HepG2 (cell line): ENCODE measurements at regions not wholly inside any gene's neighbourhood (a gene's known extent, or its start where the extent isn't known, plus 50 kb on each side); places are given as distances from the start of the nearest gene placed in this dataset.

ENCODE experiments used
- ATAC-seq: fragments of 200-7000 bp; cut with Tn5 transposase; 3 replicates; pipeline ENCODE4 v1.9.1; 2020; ENCODE audit warnings: mild to moderate bottlenecking, moderate library complexity
- BruUV-seq: library from RNA; stranded (reverse); fragments of 400-500 nt; replicated peaks from 2 replicates; lab custom pipeline; 2021; lab: Mats Ljungman, UMichigan
- CTCF ChIA-PET: fragments of 300-600 bp; formaldehyde crosslinking; extraction: SDS; loops from one replicate; lab custom pipeline; 2021; ENCODE audit warnings: low total read pairs, inconsistent platforms, low intra/inter-chr PET ratio; lab: Yijun Ruan, JAX
- POLR2A ChIA-PET: fragments of 350-600 bp; sonication (Branson Sonifier 250); formaldehyde crosslinking; loops from one replicate; lab custom pipeline; 2020; ENCODE audit warnings: antibody characterized with exemption, inconsistent platforms; lab: Yijun Ruan, JAX
- DNase-seq: peaks from one replicate; pipeline ENCODE4 v3.0.0-alpha.2; 2015; ENCODE audit warnings: low spot score
- FAIRE-seq: peaks from 3 replicates; lab custom pipeline; 2011; peaks lifted over from hg19 to GRCh38; lab: Jason Lieb, UNC
- H2AFZ ChIP-seq: one replicate; pipeline ENCODE4 v1.6.1; 2011; ENCODE audit warnings: low read length, inconsistent platforms
- H3K27ac ChIP-seq: fragments of 300-600 bp; 3 replicates; pipeline ENCODE4 v1.8.0; 2011; ENCODE audit warnings: mixed run types, mild to moderate bottlenecking, mixed read lengths, low read length, inconsistent platforms; ENCODE audit not compliant: insufficient read depth; ENCODE audit errors: extremely low read length
- H3K27me3 ChIP-seq, 2 experiments: fragments of 200-600 bp in 1 of 2; 2 replicates in 1 of 2; 3 replicates in 1 of 2; pipeline versions ENCODE4 v1.6.0 to v1.8.0; 2011; ENCODE audit warnings: low read length in 2 of 2, mild to moderate bottlenecking in 2 of 2, moderate library complexity in 2 of 2, inconsistent platforms in 1 of 2; ENCODE audit not compliant: insufficient read depth in 2 of 2, control insufficient read depth in 1 of 2
- H3K36me3 ChIP-seq, 2 experiments: fragments of 200-600 bp in 1 of 2; replicated peaks in 1 of 2; 2 replicates in 1 of 2; 3 replicates in 1 of 2; pipeline versions ENCODE4 v1.5.1 to v1.8.0; 2011; ENCODE audit warnings: low read length in 2 of 2, inconsistent platforms in 1 of 2; ENCODE audit not compliant: insufficient read depth in 2 of 2, control insufficient read depth in 1 of 2
- H3K4me1 ChIP-seq: 2 replicates; pipeline ENCODE4 v1.5.1; 2012; ENCODE audit warnings: low read length, inconsistent platforms; ENCODE audit not compliant: insufficient read depth
- H3K4me2 ChIP-seq: 2 replicates; pipeline ENCODE4 v1.6.0; 2011; ENCODE audit warnings: low read depth, low read length, inconsistent platforms
- H3K4me3 ChIP-seq, 3 experiments: fragments of 200-600 bp in 1 of 3; sonication (generic), shearing (Covaris generic) in 1 of 3; replicated peaks in 1 of 3; 2 replicates each; pipeline ENCODE4 v1.5.1; 2011 to 2016; ENCODE audit warnings: low read length in 3 of 3, inconsistent platforms in 2 of 3, low read depth in 2 of 3, mild to moderate bottlenecking in 2 of 3, control low read depth in 1 of 3, mixed read lengths in 1 of 3; ENCODE audit not compliant: insufficient read depth in 1 of 3
- H3K79me2 ChIP-seq: one replicate; pipeline ENCODE4 v1.6.1; 2011; ENCODE audit warnings: low read length, inconsistent platforms; ENCODE audit not compliant: insufficient read depth
- H3K9ac ChIP-seq: 2 replicates; pipeline ENCODE4 v1.6.0; 2011; ENCODE audit warnings: mild to moderate bottlenecking, low read depth, low read length, inconsistent platforms; ENCODE audit not compliant: insufficient read depth
- H3K9me3 ChIP-seq: 2 replicates; pipeline ENCODE4 v1.5.1; 2012; ENCODE audit warnings: mild to moderate bottlenecking, low read length
- H4K20me1 ChIP-seq: 2 replicates; pipeline ENCODE4 v1.6.0; 2011; ENCODE audit warnings: inconsistent platforms, mild to moderate bottlenecking, low read length, moderate library complexity; ENCODE audit not compliant: insufficient read depth
- FOXC1 ChIP-seq: sonication (generic); formaldehyde crosslinking; IDR thresholded peaks from 2 replicates; pipeline ENCODE4 v1.8.0; 2022; ENCODE audit warnings: mild to moderate bottlenecking, missing genetic modification reagents, borderline replicate concordance
- IRX3 ChIP-seq: sonication (generic); formaldehyde crosslinking; IDR thresholded peaks from 2 replicates; pipeline ENCODE4 v1.8.1; 2023; ENCODE audit warnings: mild to moderate bottlenecking, low read depth, missing genetic modification reagents, borderline replicate concordance
- JUNB ChIP-seq: sonication (generic); formaldehyde crosslinking; IDR thresholded peaks from 2 replicates; pipeline ENCODE4 v1.8.0; 2022; ENCODE audit warnings: missing genetic modification reagents, mild to moderate bottlenecking, borderline replicate concordance
- MEF2D ChIP-seq: sonication (generic); formaldehyde crosslinking; IDR thresholded peaks from 2 replicates; pipeline ENCODE4 v1.5.1; 2020; ENCODE audit warnings: mild to moderate bottlenecking, missing genetic modification reagents
- REL ChIP-seq: sonication (generic); formaldehyde crosslinking; conservative IDR thresholded peaks from 2 replicates; pipeline ENCODE4 v1.8.0; 2022; ENCODE audit warnings: mild to moderate bottlenecking, missing genetic modification reagents, moderate library complexity
- U2AF1 ChIP-seq: fragments of 200-400 bp; formaldehyde crosslinking; optimal IDR thresholded peaks from 2 replicates; pipeline ENCODE3; 2017; ENCODE audit warnings: mild to moderate bottlenecking, low read depth, low read length
- ZBTB14 ChIP-seq: sonication (generic); formaldehyde crosslinking; IDR thresholded peaks from 2 replicates; pipeline ENCODE4 v1.4.0; 2020; ENCODE audit warnings: missing genetic modification reagents
- ZIK1 ChIP-seq: sonication (generic); formaldehyde crosslinking; IDR thresholded peaks from 2 replicates; pipeline ENCODE4 v1.5.0; 2020; ENCODE audit warnings: mild to moderate bottlenecking, low read depth, missing genetic modification reagents, borderline replicate concordance
- ZMYM4 ChIP-seq: sonication (generic); formaldehyde crosslinking; IDR thresholded peaks from 2 replicates; pipeline ENCODE4 v1.8.1; 2023; ENCODE audit warnings: mild to moderate bottlenecking, missing genetic modification reagents
- ZNF274 ChIP-seq: sonication (generic); formaldehyde crosslinking; IDR thresholded peaks from 2 replicates; pipeline ENCODE4 v1.5.1; 2020; ENCODE audit warnings: mild to moderate bottlenecking, missing genetic modification reagents
- WGBS: methylation state at CpG from one replicate; pipeline ENCODE4 v1.1.6; 2017; ENCODE audit warnings: low lambda C conversion rate; 5-methylcytosine and 5-hydroxymethylcytosine counted together
- in situ Hi-C: cut with HindIII; loops from 2 replicates; pipeline ENCODE4 v1.10.0; 2017; ENCODE audit warnings: low pct_unique_long_range_greater_than_20kb; ENCODE audit not compliant: extremely low pct_ligation_motif_present
- intact Hi-C: fragments of 100-400 bp; cut with micrococcal nuclease; formaldehyde crosslinking; loops from one replicate; pipeline ENCODE4 v1.10.0; 2022; ENCODE audit not compliant: unreplicated experiment
- TF ChIP-seq, protein P1 (sequence below): sonication (generic); formaldehyde crosslinking; IDR thresholded peaks from 2 replicates; pipeline ENCODE4 v1.4.0; 2020; ENCODE audit warnings: missing genetic modification reagents, borderline replicate concordance
- TF ChIP-seq, protein P2 (sequence below): sonication (generic); formaldehyde crosslinking; IDR thresholded peaks from 2 replicates; pipeline ENCODE4 v1.5.0; 2020; ENCODE audit warnings: mild to moderate bottlenecking, low read depth, missing genetic modification reagents, borderline replicate concordance

DNA sequence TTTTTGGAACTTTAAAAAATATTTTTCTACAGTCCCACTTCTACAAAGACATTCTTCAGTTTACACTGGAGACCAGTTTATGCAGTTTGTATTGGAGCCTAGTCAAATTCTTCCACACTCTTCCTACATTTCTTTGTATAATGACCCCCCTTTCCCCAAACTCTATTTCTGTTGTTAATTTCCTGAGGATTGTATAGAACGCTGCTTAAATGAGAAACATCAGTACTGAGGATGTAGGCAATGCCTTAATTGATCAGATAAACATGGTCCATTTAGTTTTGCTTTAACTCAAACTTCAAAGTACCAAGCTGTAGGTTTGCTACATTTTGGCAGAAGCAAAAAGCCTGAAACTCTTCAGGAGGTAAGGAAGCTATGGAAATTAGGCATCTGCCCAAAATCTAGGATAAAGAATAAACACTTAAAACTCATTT lies 155.5 kb downstream of the SLC7A11 start:
- in situ Hi-C loops, result no loop called here
- no peak overlapping the region for H3K27ac ChIP-seq
- no peaks in the 10 kb centered on the region for H3K79me2 ChIP-seq
- FAIRE-seq (no peak), DNase-seq (no peak), ATAC-seq (no peak)
- peaks cover 24% of the 10 kb centered on the region for H3K4me1 ChIP-seq
- H4K20me1 ChIP-seq, result no peaks in the 10 kb centered on the region
- BruUV-seq, result no TSS peak
- H2AFZ ChIP-seq, result no peak overlapping the region
- H3K9me3 ChIP-seq, result no peaks in the 10 kb centered on the region
- no peak overlapping the region for H3K4me3 ChIP-seq
- intact Hi-C loops, result no loop called here
- CTCF ChIA-PET, result no interaction called here
- 8% methylated on average over 1 of the region's 1 CpG for WGBS
- no peak overlapping the region for H3K4me2 ChIP-seq
- H3K27me3 ChIP-seq, result no peaks in the 10 kb centered on the region
- H3K9ac ChIP-seq, result no peak overlapping the region
- TF ChIP-seq, protein P1, sequence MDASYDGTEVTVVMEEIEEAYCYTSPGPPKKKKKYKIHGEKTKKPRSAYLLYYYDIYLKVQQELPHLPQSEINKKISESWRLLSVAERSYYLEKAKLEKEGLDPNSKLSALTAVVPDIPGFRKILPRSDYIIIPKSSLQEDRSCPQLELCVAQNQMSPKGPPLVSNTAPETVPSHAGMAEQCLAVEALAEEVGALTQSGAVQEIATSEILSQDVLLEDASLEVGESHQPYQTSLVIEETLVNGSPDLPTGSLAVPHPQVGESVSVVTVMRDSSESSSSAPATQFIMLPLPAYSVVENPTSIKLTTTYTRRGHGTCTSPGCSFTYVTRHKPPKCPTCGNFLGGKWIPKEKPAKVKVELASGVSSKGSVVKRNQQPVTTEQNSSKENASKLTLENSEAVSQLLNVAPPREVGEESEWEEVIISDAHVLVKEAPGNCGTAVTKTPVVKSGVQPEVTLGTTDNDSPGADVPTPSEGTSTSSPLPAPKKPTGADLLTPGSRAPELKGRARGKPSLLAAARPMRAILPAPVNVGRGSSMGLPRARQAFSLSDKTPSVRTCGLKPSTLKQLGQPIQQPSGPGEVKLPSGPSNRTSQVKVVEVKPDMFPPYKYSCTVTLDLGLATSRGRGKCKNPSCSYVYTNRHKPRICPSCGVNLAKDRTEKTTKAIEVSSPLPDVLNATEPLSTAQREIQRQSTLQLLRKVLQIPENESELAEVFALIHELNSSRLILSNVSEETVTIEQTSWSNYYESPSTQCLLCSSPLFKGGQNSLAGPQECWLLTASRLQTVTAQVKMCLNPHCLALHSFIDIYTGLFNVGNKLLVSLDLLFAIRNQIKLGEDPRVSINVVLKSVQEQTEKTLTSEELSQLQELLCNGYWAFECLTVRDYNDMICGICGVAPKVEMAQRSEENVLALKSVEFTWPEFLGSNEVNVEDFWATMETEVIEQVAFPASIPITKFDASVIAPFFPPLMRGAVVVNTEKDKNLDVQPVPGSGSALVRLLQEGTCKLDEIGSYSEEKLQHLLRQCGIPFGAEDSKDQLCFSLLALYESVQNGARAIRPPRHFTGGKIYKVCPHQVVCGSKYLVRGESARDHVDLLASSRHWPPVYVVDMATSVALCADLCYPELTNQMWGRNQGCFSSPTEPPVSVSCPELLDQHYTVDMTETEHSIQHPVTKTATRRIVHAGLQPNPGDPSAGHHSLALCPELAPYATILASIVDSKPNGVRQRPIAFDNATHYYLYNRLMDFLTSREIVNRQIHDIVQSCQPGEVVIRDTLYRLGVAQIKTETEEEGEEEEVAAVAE (CRISPR knock-in tag), result no peak
- no peak for TF ChIP-seq ZNF274
- no peak for TF ChIP-seq ZIK1 (CRISPR knock-in tag)
- no peak for TF ChIP-seq ZBTB14 (CRISPR knock-in tag)
- TF ChIP-seq FOXC1 (CRISPR knock-in tag), result no peak
- TF ChIP-seq, protein P2, sequence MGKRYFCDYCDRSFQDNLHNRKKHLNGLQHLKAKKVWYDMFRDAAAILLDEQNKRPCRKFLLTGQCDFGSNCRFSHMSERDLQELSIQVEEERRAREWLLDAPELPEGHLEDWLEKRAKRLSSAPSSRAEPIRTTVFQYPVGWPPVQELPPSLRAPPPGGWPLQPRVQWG, result no peak
- TF ChIP-seq MEF2D (CRISPR knock-in tag), result no peak
- TF ChIP-seq REL (CRISPR knock-in tag), result no peak
- no peak for TF ChIP-seq JUNB (CRISPR knock-in tag)
- no peak for TF ChIP-seq U2AF1
- TF ChIP-seq IRX3 (CRISPR knock-in tag), result no peak
- TF ChIP-seq ZMYM4, result no peak
- POLR2A ChIA-PET, result no interaction called here
- H3K36me3 ChIP-seq, result no peaks in the 10 kb centered on the region
